Activated CD8-positive, alpha-beta memory T cell treated with anti-CD3 and anti-CD28 coated beads, Interleukin-2, amount 50 U/mL, for 4 hours (primary cell): ENCODE measurements at regions not wholly inside any gene's neighbourhood (a gene's known extent, or its start where the extent isn't known, plus 50 kb on each side); places are given as distances from the start of the nearest gene placed in this dataset.
"Not testable (repeated sequence)": the region's sequence is repeated elsewhere in the genome, so short reads cannot be mapped to it uniquely, and the experiment has no call there.

ENCODE experiments used
- DNase-seq: peaks from one replicate; pipeline ENCODE4 v3.0.0-alpha.2; 2020

GRCh38 chr2:177000715-177001072 lies 211.9 kb upstream of the HNRNPA3 start:
- no peak for DNase-seq

GRCh38 chr2:177001334-177001733 lies 211.3 kb upstream of the HNRNPA3 start:
- DNase-seq = no peak

- DNase-seq = no peak
Observed at GRCh38 chr2:177002983-177003382, 209.6 kb upstream of the HNRNPA3 start.

- not testable (repeated sequence) for DNase-seq
Observed at GRCh38 chr2:177007726-177008125, 204.9 kb upstream of the HNRNPA3 start.

GRCh38 chr2:177008662-177009061 lies 203.9 kb upstream of the HNRNPA3 start:
- DNase-seq = not testable (repeated sequence)

- DNase-seq = no peak
Observed at GRCh38 chr2:177010146-177010545, 202.4 kb upstream of the HNRNPA3 start.

- no peak for DNase-seq
Observed at GRCh38 chr2:177010861-177011260, 201.7 kb upstream of the HNRNPA3 start.

- DNase-seq = no peak
Observed at GRCh38 chr2:177014946-177015345, 197.6 kb upstream of the HNRNPA3 start.

- DNase-seq = no peak
Observed at GRCh38 chr2:177015356-177015923, 197.2 kb upstream of the HNRNPA3 start.

GRCh38 chr2:177020524-177021119 lies 192.0 kb upstream of the HNRNPA3 start:
- DNase-seq = no peak

- no peak for DNase-seq
Observed at GRCh38 chr2:177021706-177022343, 190.8 kb upstream of the HNRNPA3 start.

GRCh38 chr2:177024765-177025164 lies 187.8 kb upstream of the HNRNPA3 start:
- DNase-seq = no peak

- no peak for DNase-seq
Observed at GRCh38 chr2:177026253-177026652, 186.3 kb upstream of the HNRNPA3 start.

- no peak for DNase-seq
Observed at GRCh38 chr2:177026956-177027355, 185.6 kb upstream of the HNRNPA3 start.

- DNase-seq = no peak
Observed at GRCh38 chr2:177028296-177028695, 184.3 kb upstream of the HNRNPA3 start.

- no peak for DNase-seq
Observed at GRCh38 chr2:177029075-177029474, 183.5 kb upstream of the HNRNPA3 start.

- no peak for DNase-seq
Observed at GRCh38 chr2:177029501-177029900, 183.1 kb upstream of the HNRNPA3 start.

GRCh38 chr2:177029901-177030300 lies 182.7 kb upstream of the HNRNPA3 start:
- no peak for DNase-seq

GRCh38 chr2:177030451-177031105 lies 182.0 kb upstream of the HNRNPA3 start:
- DNase-seq = no peak

GRCh38 chr2:177031438-177032180 lies 181.0 kb upstream of the HNRNPA3 start:
- no peak for DNase-seq

GRCh38 chr2:177036747-177037146 lies 175.8 kb upstream of the HNRNPA3 start:
- no peak for DNase-seq

- DNase-seq = no peak
Observed at GRCh38 chr2:177037569-177037968, 175.0 kb upstream of the HNRNPA3 start.

GRCh38 chr2:177038787-177039484 lies 173.7 kb upstream of the HNRNPA3 start:
- DNase-seq = no peak
